ENCODE measurements at regions not wholly inside any gene's neighbourhood (a gene's known extent, or its start where the extent isn't known, plus 50 kb on each side); places are given as distances from the start of the nearest gene placed in this dataset.

- no peak for ATAC-seq
These were observed 168.2 kb upstream of the MYCN start for GRCh38 chr2:15772086-15772595.

GRCh38 chr2:15772681-15773080, 167.7 kb upstream of the MYCN start:
- DNase-seq (no peak), ATAC-seq (no peak)
- intact Hi-C loops (cut with DNase I; ENCODE audit: low total_unique reads): no loop called here
- Histone ChIP-seq H3K27ac (no peak overlapping the region), H3K9me3 (no peaks in the 10 kb centered on the region), H3K4me3 (no peak overlapping the region), H3K27me3 (no peaks in the 10 kb centered on the region), H3K4me1 (no peaks in the 10 kb centered on the region), H3K36me3 (no peaks in the 10 kb centered on the region)
- in situ Hi-C loops (cut with MboI; ENCODE audit: low sequenced_read_pairs in 4 of 4): no loop called here
- TF ChIP-seq CTCF (IDR thresholded peaks at IDR 0.05 in 4 of 5, conservative IDR thresholded peaks at IDR 0.05 in 1 of 5) (no peak), POLR2A (IDR thresholded peaks at IDR 0.05) (no peak)

More at GRCh38 chr2:15772086-15772595, 168.2 kb upstream of the MYCN start:
- Histone ChIP-seq H3K36me3 (no peaks in the 10 kb centered on the region), H3K9me3 (no peaks in the 10 kb centered on the region), H3K27me3 (no peaks in the 10 kb centered on the region), H3K4me1 (no peaks in the 10 kb centered on the region), H3K27ac (no peak overlapping the region), H3K4me3 (no peak overlapping the region)
- in situ Hi-C loops (cut with MboI; ENCODE audit: low sequenced_read_pairs in 4 of 4): no loop called here
- DNase-seq: no peak
- TF ChIP-seq POLR2A (IDR thresholded peaks at IDR 0.05): no peak
- no peak for TF ChIP-seq CTCF (IDR thresholded peaks at IDR 0.05 in 4 of 5, conservative IDR thresholded peaks at IDR 0.05 in 1 of 5)
- intact Hi-C loops (cut with DNase I; ENCODE audit: low total_unique reads): no loop called here

- no peak for TF ChIP-seq POLR2A (IDR thresholded peaks at IDR 0.05)
- TF ChIP-seq CTCF (IDR thresholded peaks at IDR 0.05 in 4 of 5, conservative IDR thresholded peaks at IDR 0.05 in 1 of 5): no peak
- Histone ChIP-seq H3K36me3 (no peaks in the 10 kb centered on the region), H3K4me1 (no peaks in the 10 kb centered on the region), H3K27me3 (no peaks in the 10 kb centered on the region), H3K9me3 (no peaks in the 10 kb centered on the region), H3K4me3 (no peak overlapping the region), H3K27ac (no peak overlapping the region)
- no peak for DNase-seq
- no peak for ATAC-seq
- in situ Hi-C loops (cut with MboI; ENCODE audit: low sequenced_read_pairs in 4 of 4) (no loop called here), intact Hi-C loops (cut with DNase I; ENCODE audit: low total_unique reads) (no loop called here)
These were observed 167.1 kb upstream of the MYCN start for GRCh38 chr2:15773204-15773603.

- TF ChIP-seq CTCF (IDR thresholded peaks at IDR 0.05 in 4 of 5, conservative IDR thresholded peaks at IDR 0.05 in 1 of 5) (no peak), POLR2A (IDR thresholded peaks at IDR 0.05) (no peak)
- intact Hi-C loops (cut with DNase I; ENCODE audit: low total_unique reads): no loop called here
These were observed 166.5 kb upstream of the MYCN start for GRCh38 chr2:15773846-15774245.

More at GRCh38 chr2:15773846-15774245, 166.5 kb upstream of the MYCN start:
- Histone ChIP-seq H3K27me3 (no peaks in the 10 kb centered on the region), H3K36me3 (no peaks in the 10 kb centered on the region), H3K4me3 (no peak overlapping the region), H3K9me3 (no peaks in the 10 kb centered on the region), H3K27ac (no peak overlapping the region), H3K4me1 (no peaks in the 10 kb centered on the region)
- no peak for ATAC-seq
- no peak for DNase-seq
- in situ Hi-C loops (cut with MboI; ENCODE audit: low sequenced_read_pairs in 4 of 4): no loop called here
